Esophagus squamous epithelium (tissue), 5 donors: ENCODE measurements at regions not wholly inside any gene's neighbourhood (a gene's known extent, or its start where the extent isn't known, plus 50 kb on each side); places are given as distances from the start of the nearest gene placed in this dataset.
"Not testable (repeated sequence)": the region's sequence is repeated elsewhere in the genome, so short reads cannot be mapped to it uniquely, and the experiment has no call there.

ENCODE experiments used
- DNase-seq: peaks from one replicate; lab custom pipeline; 2025; lab: John Stamatoyannopoulos, UW
- H3K27ac ChIP-seq, 4 donors: fragments of 200-600 bp; sonication (generic); one replicate each; pipeline ENCODE4 v1.5.1; 2016 to 2019; ENCODE audit warnings: mild to moderate bottlenecking in 1 of 4
- H3K27me3 ChIP-seq, 4 donors: fragments of 200-600 bp; sonication (generic); 1 replicate in 3 of 4; 2 replicates in 1 of 4; pipeline versions ENCODE4 v1.5.1 to v1.6.0; 2017 to 2021; ENCODE audit warnings: antibody characterized with exemption in 1 of 4
- H3K36me3 ChIP-seq, 3 donors: fragments of 200-600 bp; sonication (generic); one replicate each; pipeline ENCODE4 v1.5.1; 2016 to 2019
- H3K4me1 ChIP-seq, 3 donors: fragments of 200-600 bp; sonication (generic); one replicate each; pipeline ENCODE4 v1.5.1; 2017 to 2019
- H3K4me3 ChIP-seq, 4 donors: fragments of 200-600 bp; sonication (generic); 1 replicate in 3 of 4; 2 replicates in 1 of 4; pipeline ENCODE4 v1.5.1; 2016 to 2019; ENCODE audit warnings: mild to moderate bottlenecking in 2 of 4, moderate library complexity in 1 of 4
- H3K9me3 ChIP-seq, 3 donors: fragments of 200-600 bp; sonication (generic); one replicate each; pipeline ENCODE4 v1.5.1; 2016 to 2019
- CTCF ChIP-seq, 6 experiments: fragments of 450-650 bp in 4 of 6; fragments of 200-600 bp in 2 of 6; sonication (generic) in 2 of 6; IDR thresholded peaks; one replicate each; pipeline ENCODE4 v1.5.1; 2016 to 2019; ENCODE audit warnings: antibody characterized with exemption in 6 of 6, mild to moderate bottlenecking in 4 of 6, moderate library complexity in 4 of 6
- POLR2A ChIP-seq, 4 donors: fragments of 450-650 bp; IDR thresholded peaks; one replicate each; pipeline ENCODE4 v1.6.1; 2017; ENCODE audit warnings: antibody characterized with exemption in 4 of 4, mild to moderate bottlenecking in 4 of 4, moderate library complexity in 3 of 4
- WGBS, 2 donors: methylation state at CpG; one replicate each; pipeline ENCODE4 v1.1.5; 2018; 5-methylcytosine and 5-hydroxymethylcytosine counted together
- intact Hi-C: fragments of 100-400 bp; cut with DNase I; formaldehyde crosslinking; loops from one replicate; pipeline ENCODE4 v1.15.0; 2022
- donor health status: DM: yes; HTN: yes; CAD: no.

DNA sequence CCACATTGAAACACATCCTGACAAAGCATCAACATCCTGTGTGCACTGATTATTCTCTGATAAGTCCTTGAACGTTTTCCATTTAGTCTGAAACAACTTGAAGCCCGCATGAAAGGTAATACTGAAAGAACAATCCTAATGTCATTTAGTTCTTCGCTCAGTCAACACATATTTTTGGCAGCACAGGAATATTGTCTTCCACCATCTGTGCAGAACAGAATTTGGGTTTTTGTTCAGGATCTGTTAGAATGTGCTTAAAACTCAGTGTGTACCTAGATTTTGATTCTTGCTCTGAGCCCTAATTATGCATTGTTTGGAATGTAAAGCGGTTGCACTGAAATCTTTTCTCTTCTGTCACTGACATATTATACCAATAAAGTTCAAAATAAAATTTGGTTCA, 1036.6 kb downstream of the CDH11 start:
- no peaks in the 10 kb centered on the region for H3K36me3 ChIP-seq
- H3K27me3 ChIP-seq: no peaks in the 10 kb centered on the region
- DNase-seq: no peak
- intact Hi-C loops: no loop called here
- TF ChIP-seq POLR2A (IDR thresholded peaks at IDR 0.05) (no peak), CTCF (IDR thresholded peaks at IDR 0.05) (no peak)
- 57 to 70% methylated on average over 4 of the region's 4 CpGs for WGBS, 2 donors
- no peak overlapping the region for H3K4me3 ChIP-seq
- no peak overlapping the region for H3K27ac ChIP-seq
- no peaks in the 10 kb centered on the region for H3K4me1 ChIP-seq
- H3K9me3 ChIP-seq: no peaks in the 10 kb centered on the region

- intact Hi-C loops: no loop called here
- DNase-seq: no peak
- Histone ChIP-seq H3K9me3 (no peaks in the 10 kb centered on the region), H3K27me3 (no peaks in the 10 kb centered on the region), H3K36me3 (no peaks in the 10 kb centered on the region), H3K27ac (no peak overlapping the region), H3K4me1 (no peaks in the 10 kb centered on the region), H3K4me3 (no peak overlapping the region)
- WGBS, 2 donors: 49 to 53% methylated on average over 3 of the region's 3 CpGs
- TF ChIP-seq POLR2A (IDR thresholded peaks at IDR 0.05) (no peak), CTCF (IDR thresholded peaks at IDR 0.05) (no peak)
Measured at GRCh38 chr16:64084706-64085105, 1037.2 kb downstream of the CDH11 start.

- no peak for DNase-seq
- no peak for TF ChIP-seq POLR2A (IDR thresholded peaks at IDR 0.05)
- TF ChIP-seq CTCF (IDR thresholded peaks at IDR 0.05): no peak
- 84 to 87% methylated on average over 4 of the region's 4 CpGs for WGBS, 2 donors
- Histone ChIP-seq H3K27me3 (no peaks in the 10 kb centered on the region), H3K4me3 (no peak overlapping the region), H3K27ac (no peak overlapping the region), H3K36me3 (no peaks in the 10 kb centered on the region), H3K4me1 (no peaks in the 10 kb centered on the region), H3K9me3 (no peaks in the 10 kb centered on the region)
- intact Hi-C loops: no loop called here
Measured at GRCh38 chr16:64083428-64084129, 1038.3 kb downstream of the CDH11 start.

DNA sequence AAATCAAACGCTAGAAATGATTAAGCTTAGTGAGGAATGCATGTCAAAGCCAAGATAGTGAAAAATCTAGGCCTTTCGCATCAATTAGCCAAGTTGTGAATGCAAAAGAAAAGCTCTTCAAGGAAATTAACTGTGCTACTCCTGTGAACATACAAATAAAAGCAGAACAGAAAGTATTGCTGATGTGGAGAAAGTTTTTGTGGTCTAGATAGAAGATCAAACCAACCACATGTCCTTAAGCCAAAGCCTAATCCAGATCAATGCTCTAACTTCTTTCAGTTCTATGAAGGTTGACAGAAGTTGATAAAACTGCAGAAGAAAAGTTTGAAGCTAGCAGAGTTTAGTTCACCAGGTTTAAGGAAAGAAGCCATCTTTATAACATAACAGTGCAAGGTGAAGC, 1044.6 kb downstream of the CDH11 start:
- H3K27me3 ChIP-seq: no peaks in the 10 kb centered on the region
- H3K36me3 ChIP-seq: no peaks in the 10 kb centered on the region
- no peak overlapping the region for H3K27ac ChIP-seq
- no peaks in the 10 kb centered on the region for H3K9me3 ChIP-seq
- no peak for TF ChIP-seq POLR2A (IDR thresholded peaks at IDR 0.05)
- TF ChIP-seq CTCF (IDR thresholded peaks at IDR 0.05): no peak
- intact Hi-C loops: no loop called here
- 90 to 94% methylated on average over 2 of the region's 2 CpGs for WGBS, 2 donors
- H3K4me3 ChIP-seq: no peak overlapping the region
- DNase-seq: no peak
- H3K4me1 ChIP-seq: no peaks in the 10 kb centered on the region

- DNase-seq: no peak
- 55 to 61% methylated on average over 3 of the region's 3 CpGs for WGBS, 2 donors
- intact Hi-C loops: no loop called here
Measured at GRCh38 chr16:64074706-64075105, 1047.2 kb downstream of the CDH11 start.

GRCh38 chr16:64072131-64072730, 1049.6 kb downstream of the CDH11 start:
- not testable (repeated sequence) for DNase-seq

More at GRCh38 chr16:64074706-64075105, 1047.2 kb downstream of the CDH11 start:
- no peaks in the 10 kb centered on the region for H3K36me3 ChIP-seq
- H3K4me3 ChIP-seq: no peak overlapping the region
- H3K27ac ChIP-seq: no peak overlapping the region
- TF ChIP-seq POLR2A (IDR thresholded peaks at IDR 0.05) (no peak), CTCF (IDR thresholded peaks at IDR 0.05) (no peak)
- H3K4me1 ChIP-seq: no peaks in the 10 kb centered on the region
- no peaks in the 10 kb centered on the region for H3K27me3 ChIP-seq
- H3K9me3 ChIP-seq: no peaks in the 10 kb centered on the region

More at GRCh38 chr16:64072131-64072730, 1049.6 kb downstream of the CDH11 start:
- intact Hi-C loops, H3K4me3 ChIP-seq, H3K4me1 ChIP-seq, H3K36me3 ChIP-seq, H3K27me3 ChIP-seq, H3K9me3 ChIP-seq, H3K27ac ChIP-seq: not testable (repeated sequence)
- WGBS, 2 donors: 89 to 100% methylated on average over 1 of the region's 34 CpGs
